Daoy (cell line): ENCODE measurements at regions not wholly inside any gene's neighbourhood (a gene's known extent, or its start where the extent isn't known, plus 50 kb on each side); places are given as distances from the start of the nearest gene placed in this dataset.

ENCODE experiments used
- DNase-seq: peaks from one replicate; pipeline ENCODE4 v3.0.0-alpha.2; 2015; ENCODE audit warnings: low read depth

- DNase-seq = no peak
Measured at GRCh38 chr4:27184508-27185155, 324.0 kb downstream of the STIM2 start.

GRCh38 chr4:27186710-27187109 lies 326.1 kb downstream of the STIM2 start:
- DNase-seq = no peak

- DNase-seq = no peak
Measured at GRCh38 chr4:27187786-27188185, 327.1 kb downstream of the STIM2 start.

GRCh38 chr4:27189683-27190082 lies 329.0 kb downstream of the STIM2 start:
- DNase-seq = no peak

GRCh38 chr4:27191592-27191991 lies 331.0 kb downstream of the STIM2 start:
- no peak for DNase-seq

- DNase-seq = no peak
Measured at GRCh38 chr4:27194599-27195176, 334.0 kb downstream of the STIM2 start.

- DNase-seq = no peak
Measured at GRCh38 chr4:27198246-27198645, 337.6 kb downstream of the STIM2 start.

GRCh38 chr4:27198971-27199370 lies 338.3 kb downstream of the STIM2 start:
- no peak for DNase-seq

GRCh38 chr4:27206009-27206408 lies 345.4 kb downstream of the STIM2 start:
- DNase-seq = no peak

- DNase-seq = no peak
Measured at GRCh38 chr4:27210956-27211355, 350.3 kb downstream of the STIM2 start.

GRCh38 chr4:27214010-27214409 lies 353.4 kb downstream of the STIM2 start:
- DNase-seq = no peak

GRCh38 chr4:27215220-27215826 lies 354.7 kb downstream of the STIM2 start:
- DNase-seq = no peak

GRCh38 chr4:27217261-27217769 lies 356.7 kb downstream of the STIM2 start:
- DNase-seq = no peak

GRCh38 chr4:27218013-27218412 lies 357.4 kb downstream of the STIM2 start:
- no peak for DNase-seq

- no peak for DNase-seq
Measured at GRCh38 chr4:27223326-27223725, 362.7 kb downstream of the STIM2 start.

GRCh38 chr4:27233531-27233930 lies 372.9 kb downstream of the STIM2 start:
- DNase-seq = no peak

- no peak for DNase-seq
Measured at GRCh38 chr4:27234306-27234899, 373.8 kb downstream of the STIM2 start.

- DNase-seq = no peak
Measured at GRCh38 chr4:27239641-27240040, 379.0 kb downstream of the STIM2 start.

GRCh38 chr4:27242217-27242616 lies 381.6 kb downstream of the STIM2 start:
- no peak for DNase-seq

- DNase-seq = no peak
Measured at GRCh38 chr4:27245216-27245615, 384.6 kb downstream of the STIM2 start.

- DNase-seq = no peak
Measured at GRCh38 chr4:27248829-27249228, 388.2 kb downstream of the STIM2 start.

GRCh38 chr4:27251771-27252170 lies 391.1 kb downstream of the STIM2 start:
- no peak for DNase-seq
